HEK293T (cell line): ENCODE measurements at regions not wholly inside any gene's neighbourhood (a gene's known extent, or its start where the extent isn't known, plus 50 kb on each side); places are given as distances from the start of the nearest gene placed in this dataset.

Experiments
- CTCF ChIA-PET: fragments of 350-600 bp; formaldehyde crosslinking; extraction: SDS; loops from one replicate; lab custom pipeline; 2021; ENCODE audit warnings: antibody characterized with exemption, inconsistent platforms; lab: Yijun Ruan, JAX
- POLR2A ChIA-PET: fragments of 350-600 bp; formaldehyde crosslinking; extraction: SDS; loops from one replicate; lab custom pipeline; 2020; ENCODE audit warnings: antibody characterized with exemption, inconsistent platforms; lab: Yijun Ruan, JAX
- DNase-seq: peaks from one replicate; pipeline ENCODE4 v3.0.0; 2012; ENCODE audit warnings: mixed read lengths; ENCODE audit errors: extremely low spot score
- ARNT ChIP-seq: fragments of 450-650 bp; IDR thresholded peaks from 2 replicates; pipeline ENCODE4 v1.6.1; 2017; ENCODE audit warnings: mild to moderate bottlenecking
- BHLHE40 ChIP-seq: fragments of 450-650 bp; IDR thresholded peaks from 2 replicates; pipeline ENCODE4 v1.6.1; 2016; ENCODE audit warnings: mild to moderate bottlenecking, moderate library complexity, borderline replicate concordance
- CTBP1 ChIP-seq: fragments of 450-650 bp; IDR thresholded peaks from 2 replicates; pipeline ENCODE4 v1.6.1; 2016; ENCODE audit warnings: borderline replicate concordance
- ELF4 ChIP-seq: fragments of 450-650 bp; IDR thresholded peaks from 2 replicates; pipeline ENCODE4 v1.6.1; 2017; ENCODE audit warnings: antibody characterized with exemption
- FOXA1 ChIP-seq: fragments of 450-650 bp; IDR thresholded peaks from 2 replicates; pipeline ENCODE4 v1.6.1; 2016; ENCODE audit warnings: mild to moderate bottlenecking
- FOXK2 ChIP-seq: fragments of 450-650 bp; IDR thresholded peaks from 2 replicates; pipeline ENCODE4 v1.6.1; 2016; ENCODE audit warnings: mild to moderate bottlenecking
- FOXM1 ChIP-seq: fragments of 450-650 bp; IDR thresholded peaks from 2 replicates; pipeline ENCODE4 v1.6.1; 2017; ENCODE audit warnings: mild to moderate bottlenecking, borderline replicate concordance
- HDGF ChIP-seq: fragments of 450-650 bp; IDR thresholded peaks from 2 replicates; pipeline ENCODE4 v1.6.1; 2017; ENCODE audit warnings: antibody characterized with exemption, borderline replicate concordance
- L3MBTL2 ChIP-seq: fragments of 450-650 bp; conservative IDR thresholded peaks from 2 replicates; pipeline ENCODE4 v1.6.1; 2016; ENCODE audit warnings: mild to moderate bottlenecking
- LEF1 ChIP-seq: fragments of 450-650 bp; IDR thresholded peaks from 2 replicates; pipeline ENCODE4 v1.6.1; 2017; ENCODE audit warnings: mild to moderate bottlenecking, borderline replicate concordance
- NFRKB ChIP-seq: fragments of 450-650 bp; IDR thresholded peaks from 2 replicates; pipeline ENCODE4 v1.6.1; 2016; ENCODE audit warnings: mild to moderate bottlenecking, moderate library complexity
- PKNOX1 ChIP-seq: fragments of 450-650 bp; IDR thresholded peaks from 2 replicates; pipeline ENCODE4 v1.6.1; 2016
- SP1 ChIP-seq: fragments of 450-650 bp; IDR thresholded peaks from 2 replicates; pipeline ENCODE4 v1.6.1; 2017
- SUZ12 ChIP-seq: fragments of 450-650 bp; IDR thresholded peaks from 2 replicates; pipeline ENCODE4 v1.6.1; 2016; ENCODE audit warnings: mild to moderate bottlenecking
- TARDBP ChIP-seq: fragments of 450-650 bp; IDR thresholded peaks from 2 replicates; pipeline ENCODE4 v1.6.1; 2016
- ZNF384 ChIP-seq: fragments of 450-650 bp; IDR thresholded peaks from 2 replicates; pipeline ENCODE4 v1.6.1; 2016

- POLR2A ChIA-PET = no interaction called here
- CTCF ChIA-PET = no interaction called here
- TF ChIP-seq FOXA1 = no peak
- no peak for TF ChIP-seq LEF1
- no peak for TF ChIP-seq L3MBTL2
- TF ChIP-seq ARNT = no peak
- no peak for TF ChIP-seq BHLHE40
- DNase-seq = no peak
Observed at GRCh38 chr10:131404886-131405285, 93.4 kb upstream of the TCERG1L start.

GRCh38 chr10:131406676-131407392 lies 95.3 kb upstream of the TCERG1L start:
- TF ChIP-seq L3MBTL2 (no peak), SP1 (no peak), PKNOX1 (no peak)
- no peak for DNase-seq
- POLR2A ChIA-PET = no interaction called here
- CTCF ChIA-PET = no interaction called here

GRCh38 chr10:131418681-131419080 lies 107.2 kb upstream of the TCERG1L start:
- POLR2A ChIA-PET = no interaction called here
- TF ChIP-seq L3MBTL2 = no peak
- DNase-seq = no peak
- CTCF ChIA-PET = no interaction called here

GRCh38 chr10:131419797-131420196 lies 108.3 kb upstream of the TCERG1L start:
- ChIA-PET CTCF (no interaction called here), POLR2A (no interaction called here)
- no peak for DNase-seq
- no peak for TF ChIP-seq NFRKB
- TF ChIP-seq FOXK2 = no peak
- no peak for TF ChIP-seq TARDBP

- TF ChIP-seq ELF4 = no peak
- no peak for TF ChIP-seq NFRKB
- no peak for TF ChIP-seq SP1
- no peak for TF ChIP-seq FOXA1
- TF ChIP-seq FOXM1 = no peak
- no peak for TF ChIP-seq PKNOX1
- TF ChIP-seq HDGF = no peak
- TF ChIP-seq TARDBP = no peak
- TF ChIP-seq LEF1 = no peak
- TF ChIP-seq FOXK2 = no peak
- no peak for TF ChIP-seq SUZ12
- TF ChIP-seq ZNF384 = no peak
- TF ChIP-seq ARNT = no peak
- no peak for TF ChIP-seq L3MBTL2
- POLR2A ChIA-PET = no interaction called here
- CTCF ChIA-PET = no interaction called here
- DNase-seq = no peak
Observed at GRCh38 chr10:131420867-131421266, 109.3 kb upstream of the TCERG1L start.

GRCh38 chr10:131421381-131421780 lies 109.9 kb upstream of the TCERG1L start:
- no peak for DNase-seq
- CTCF ChIA-PET = no interaction called here
- TF ChIP-seq LEF1 (no peak), SUZ12 (no peak), ELF4 (no peak), ZNF384 (no peak), FOXM1 (no peak), L3MBTL2 (no peak)
- POLR2A ChIA-PET = no interaction called here

- no peak for TF ChIP-seq FOXA1
- DNase-seq = no peak
- ChIA-PET POLR2A (no interaction called here), CTCF (no interaction called here)
Observed at GRCh38 chr10:131422731-131423130, 111.2 kb upstream of the TCERG1L start.

- ChIA-PET POLR2A (no interaction called here), CTCF (no interaction called here)
- TF ChIP-seq SUZ12 = no peak
- no peak for TF ChIP-seq L3MBTL2
- TF ChIP-seq NFRKB = no peak
- TF ChIP-seq FOXM1 = no peak
- TF ChIP-seq BHLHE40 = no peak
- no peak for TF ChIP-seq LEF1
- no peak for TF ChIP-seq CTBP1
- DNase-seq = no peak
Observed at GRCh38 chr10:131424053-131424452, 112.5 kb upstream of the TCERG1L start.
